ENCODE measurements at regions not wholly inside any gene's neighbourhood (a gene's known extent, or its start where the extent isn't known, plus 50 kb on each side); places are given as distances from the start of the nearest gene placed in this dataset.
"Not testable (repeated sequence)": the region's sequence is repeated elsewhere in the genome, so short reads cannot be mapped to it uniquely, and the experiment has no call there.

GRCh38 chr4:106588891-106589290 is 220.3 kb upstream of the GIMD1 start:
- DNase-seq, result no peak

- DNase-seq, result no peak
Observed at GRCh38 chr4:106587558-106587957, 219.0 kb upstream of the GIMD1 start.

GRCh38 chr4:106585915-106586349 is 217.4 kb upstream of the GIMD1 start:
- DNase-seq, result no peak

GRCh38 chr4:106584337-106584989 is 215.9 kb upstream of the GIMD1 start:
- DNase-seq, result no peak

- DNase-seq, result no peak
Observed at GRCh38 chr4:106583567-106583966, 215.0 kb upstream of the GIMD1 start.

GRCh38 chr4:106583108-106583507 is 214.5 kb upstream of the GIMD1 start:
- DNase-seq, result no peak

- DNase-seq, result no peak
Observed at GRCh38 chr4:106582103-106582502, 213.5 kb upstream of the GIMD1 start.

- no peak for DNase-seq
Observed at GRCh38 chr4:106579236-106579635, 210.7 kb upstream of the GIMD1 start.

- DNase-seq, result no peak
Observed at GRCh38 chr4:106569146-106570031, 200.8 kb upstream of the GIMD1 start.

GRCh38 chr4:106565727-106566126 is 197.1 kb upstream of the GIMD1 start:
- DNase-seq, result no peak

- DNase-seq, result not testable (repeated sequence)
Observed at GRCh38 chr4:106563637-106564036, 195.1 kb upstream of the GIMD1 start.

GRCh38 chr4:106551724-106552123 is 183.1 kb upstream of the GIMD1 start:
- no peak for DNase-seq

- DNase-seq, result no peak
Observed at GRCh38 chr4:106548446-106549044, 180.0 kb upstream of the GIMD1 start.

GRCh38 chr4:106546370-106546769 is 177.8 kb upstream of the GIMD1 start:
- no peak for DNase-seq

- DNase-seq, result not testable (repeated sequence)
Observed at GRCh38 chr4:106542609-106543008, 174.0 kb upstream of the GIMD1 start.

- DNase-seq, result no peak
Observed at GRCh38 chr4:106541253-106541652, 172.7 kb upstream of the GIMD1 start.

- DNase-seq, result no peak
Observed at GRCh38 chr4:106530821-106531220, 162.2 kb upstream of the GIMD1 start.

GRCh38 chr4:106530024-106530361 is 161.4 kb upstream of the GIMD1 start:
- DNase-seq, result no peak

GRCh38 chr4:106529348-106530023 is 160.9 kb upstream of the GIMD1 start:
- no peak for DNase-seq

GRCh38 chr4:106527316-106527715 is 158.7 kb upstream of the GIMD1 start:
- DNase-seq, result no peak

GRCh38 chr4:106525425-106525824 is 156.8 kb upstream of the GIMD1 start:
- DNase-seq, result not testable (repeated sequence)

GRCh38 chr4:106524772-106525171 is 156.2 kb upstream of the GIMD1 start:
- DNase-seq, result not testable (repeated sequence)

- no peak for DNase-seq
Observed at GRCh38 chr4:106522839-106523238, 154.3 kb upstream of the GIMD1 start.
